Hypothalamus (tissue), 51 donors: ENCODE measurements at regions not wholly inside any gene's neighbourhood (a gene's known extent, or its start where the extent isn't known, plus 50 kb on each side); places are given as distances from the start of the nearest gene placed in this dataset.

ENCODE experiments used
- DNase-seq, 51 donors: peaks; one replicate each; lab custom pipeline; 2025; lab: John Stamatoyannopoulos, UW

GRCh38 chr4:175369087-175369486 is 443.0 kb downstream of the GPM6A start:
- no peak for DNase-seq

GRCh38 chr4:175371091-175371490 is 441.0 kb downstream of the GPM6A start:
- DNase-seq = no peak

GRCh38 chr4:175373031-175373430 is 439.0 kb downstream of the GPM6A start:
- DNase-seq = no peak

- no peak for DNase-seq
Measured at GRCh38 chr4:175374459-175374858, 437.6 kb downstream of the GPM6A start.

GRCh38 chr4:175376287-175376977 is 435.6 kb downstream of the GPM6A start:
- DNase-seq = no peak

- DNase-seq = no peak
Measured at GRCh38 chr4:175377203-175377602, 434.9 kb downstream of the GPM6A start.

- no peak for DNase-seq
Measured at GRCh38 chr4:175378372-175378771, 433.7 kb downstream of the GPM6A start.

GRCh38 chr4:175380841-175381240 is 431.2 kb downstream of the GPM6A start:
- DNase-seq = no peak

GRCh38 chr4:175385797-175386196 is 426.3 kb downstream of the GPM6A start:
- DNase-seq = no peak

GRCh38 chr4:175386776-175387507 is 425.1 kb downstream of the GPM6A start:
- no peak for DNase-seq

- no peak for DNase-seq
Measured at GRCh38 chr4:175394208-175394607, 417.9 kb downstream of the GPM6A start.

GRCh38 chr4:175405961-175406360 is 406.1 kb downstream of the GPM6A start:
- no peak for DNase-seq

- no peak for DNase-seq
Measured at GRCh38 chr4:175407926-175408325, 404.1 kb downstream of the GPM6A start.

GRCh38 chr4:175411251-175411650 is 400.8 kb downstream of the GPM6A start:
- DNase-seq = no peak

- DNase-seq = peak in 1 of 51 donors; percentile 8
Measured at GRCh38 chr4:175412161-175412560, 399.9 kb downstream of the GPM6A start.

- no peak for DNase-seq
Measured at GRCh38 chr4:175412746-175413145, 399.3 kb downstream of the GPM6A start.

- DNase-seq = no peak
Measured at GRCh38 chr4:175413561-175413960, 398.5 kb downstream of the GPM6A start.

- DNase-seq = no peak
Measured at GRCh38 chr4:175414602-175415001, 397.5 kb downstream of the GPM6A start.

GRCh38 chr4:175418516-175418915 is 393.5 kb downstream of the GPM6A start:
- no peak for DNase-seq

- no peak for DNase-seq
Measured at GRCh38 chr4:175419236-175419718, 392.8 kb downstream of the GPM6A start.

- DNase-seq = no peak
Measured at GRCh38 chr4:175421506-175421905, 390.6 kb downstream of the GPM6A start.

GRCh38 chr4:175422331-175422730 is 389.7 kb downstream of the GPM6A start:
- DNase-seq = no peak
